OCI-LY7 (cell line): ENCODE measurements at regions not wholly inside any gene's neighbourhood (a gene's known extent, or its start where the extent isn't known, plus 50 kb on each side); places are given as distances from the start of the nearest gene placed in this dataset.

Source experiments
- BruUV-seq: library from RNA; stranded (reverse); fragments of 400-500 nt; replicated peaks from 2 replicates; lab custom pipeline; 2021; lab: Mats Ljungman, UMichigan
- CTCF ChIA-PET: fragments of 300-600 bp; sonication (Branson Sonifier 250); formaldehyde crosslinking; loops from one replicate; lab custom pipeline; 2022; ENCODE audit warnings: antibody characterized with exemption; ENCODE audit not compliant: unreplicated experiment; lab: Charles Lee
- POLR2A ChIA-PET: fragments of 300-600 bp; sonication (Branson Sonifier 250); formaldehyde crosslinking; loops from one replicate; lab custom pipeline; 2022; ENCODE audit warnings: antibody characterized with exemption; lab: Charles Lee
- DNase-seq: peaks from one replicate; pipeline ENCODE4 v3.0.0-alpha.2; 2015; ENCODE audit warnings: low spot score
- H2AFZ ChIP-seq: fragments of 200-600 bp; sonication (generic), shearing (Covaris generic); 2 replicates; pipeline ENCODE4 v1.6.1; 2014; ENCODE audit warnings: mild to moderate bottlenecking, antibody characterized with exemption, low read length, moderate library complexity
- H3K27ac ChIP-seq: fragments of 200-600 bp; sonication (generic); 2 replicates; pipeline ENCODE4 v1.5.1; 2014; ENCODE audit warnings: mixed run types, low read depth, mild to moderate bottlenecking, moderate library complexity, low read length, inconsistent platforms; ENCODE audit not compliant: poor library complexity, severe bottlenecking
- H3K36me3 ChIP-seq: fragments of 200-600 bp; sonication (generic); 2 replicates; pipeline ENCODE4 v1.6.1; 2014; ENCODE audit warnings: mild to moderate bottlenecking, antibody characterized with exemption, low read length, moderate library complexity, mixed read lengths; ENCODE audit not compliant: insufficient read depth
- H3K4me1 ChIP-seq: fragments of 200-600 bp; sonication (generic); 2 replicates; pipeline ENCODE4 v1.5.1; 2014; ENCODE audit warnings: mild to moderate bottlenecking, low read length; ENCODE audit not compliant: insufficient read depth, poor library complexity, severe bottlenecking
- H3K4me2 ChIP-seq: fragments of 200-600 bp; sonication (generic); 2 replicates; pipeline ENCODE4 v1.6.1; 2014; ENCODE audit warnings: mild to moderate bottlenecking, low read length
- H3K4me3 ChIP-seq: fragments of 200-600 bp; sonication (generic); 2 replicates; pipeline ENCODE4 v1.5.1; 2014; ENCODE audit warnings: mild to moderate bottlenecking, low read depth, low read length; ENCODE audit not compliant: poor library complexity, severe bottlenecking
- H3K79me2 ChIP-seq: fragments of 200-600 bp; sonication (generic); 2 replicates; pipeline ENCODE4 v1.6.1; 2016; ENCODE audit warnings: low read depth, mild to moderate bottlenecking, low read length, moderate library complexity, mixed read lengths; ENCODE audit not compliant: insufficient read depth
- H3K9me2 ChIP-seq: fragments of 200-600 bp; sonication (generic); 2 replicates; pipeline ENCODE4 v1.6.1; 2016; ENCODE audit warnings: mild to moderate bottlenecking, low read length, mixed read lengths; ENCODE audit not compliant: insufficient read depth
- H3K9me3 ChIP-seq: fragments of 200-600 bp; sonication (generic); 2 replicates; pipeline ENCODE4 v1.6.1; 2014; ENCODE audit warnings: mild to moderate bottlenecking, mixed run types, low read length, mixed read lengths
- H4K20me1 ChIP-seq: fragments of 200-600 bp; sonication (generic); 2 replicates; pipeline ENCODE4 v1.6.1; 2014; ENCODE audit warnings: mild to moderate bottlenecking, antibody characterized with exemption, low read length, moderate library complexity, mixed read lengths; ENCODE audit not compliant: insufficient read depth
- CTCF ChIP-seq: fragments of 200-600 bp; sonication (generic); conservative IDR thresholded peaks from 2 replicates; pipeline ENCODE4 v1.5.1; 2014; ENCODE audit warnings: mild to moderate bottlenecking, antibody characterized with exemption, low read length, moderate library complexity, mixed read lengths
- EZH2phosphoT487 ChIP-seq: fragments of 200-600 bp; sonication (generic); IDR thresholded peaks from 2 replicates; pipeline ENCODE4 v1.6.1; 2018; ENCODE audit warnings: low read depth, borderline replicate concordance, mild to moderate bottlenecking, mixed run types, antibody characterized with exemption, low read length, moderate library complexity, mixed read lengths
- intact Hi-C: fragments of 100-400 bp; cut with micrococcal nuclease; formaldehyde crosslinking; loops from one replicate; pipeline ENCODE4 v1.10.0; 2022; ENCODE audit not compliant: unreplicated experiment

GRCh38 chr14:97592341-97592980 is 795.3 kb downstream of the VRK1 start:
- TF ChIP-seq EZH2phosphoT487 (no peak), CTCF (no peak)
- ChIA-PET POLR2A (no interaction called here), CTCF (no interaction called here)
- no peaks in the 10 kb centered on the region for H3K36me3 ChIP-seq
- H3K9me3 ChIP-seq, result no peaks in the 10 kb centered on the region
- H3K4me3 ChIP-seq, result no peak overlapping the region
- no peak overlapping the region for H3K4me2 ChIP-seq
- H2AFZ ChIP-seq, result no peak overlapping the region
- intact Hi-C loops, result no loop called here
- BruUV-seq, result no TSS peak
- no peaks in the 10 kb centered on the region for H3K9me2 ChIP-seq
- H3K27ac ChIP-seq, result no peak overlapping the region
- no peaks in the 10 kb centered on the region for H3K79me2 ChIP-seq
- DNase-seq, result no peak
- H3K4me1 ChIP-seq, result no peaks in the 10 kb centered on the region
- H4K20me1 ChIP-seq, result no peaks in the 10 kb centered on the region

- H3K9me2 ChIP-seq, result peaks cover under 1% of the 10 kb centered on the region; the same call in 1 of the 2 replicates
- H4K20me1 ChIP-seq, result no peaks in the 10 kb centered on the region
- TF ChIP-seq EZH2phosphoT487 (no peak), CTCF (no peak)
- H2AFZ ChIP-seq, result no peak overlapping the region
- no peak overlapping the region for H3K27ac ChIP-seq
- POLR2A ChIA-PET, result no interaction called here
- no peak overlapping the region for H3K4me2 ChIP-seq
- DNase-seq, result no peak
- H3K9me3 ChIP-seq, result no peaks in the 10 kb centered on the region
- CTCF ChIA-PET, result no interaction called here
- BruUV-seq, result no TSS peak
- H3K79me2 ChIP-seq, result no peaks in the 10 kb centered on the region
- H3K36me3 ChIP-seq, result no peaks in the 10 kb centered on the region
- no peaks in the 10 kb centered on the region for H3K4me1 ChIP-seq
- intact Hi-C loops, result no loop called here
- H3K4me3 ChIP-seq, result no peak overlapping the region
Measured at GRCh38 chr14:97594306-97594705, 797.1 kb downstream of the VRK1 start.

- Histone ChIP-seq H3K4me2 (no peak overlapping the region), H3K27ac (no peak overlapping the region), H3K4me3 (no peak overlapping the region), H3K9me3 (no peaks in the 10 kb centered on the region), H3K79me2 (no peaks in the 10 kb centered on the region), H2AFZ (no peak overlapping the region), H3K36me3 (no peaks in the 10 kb centered on the region), H4K20me1 (no peaks in the 10 kb centered on the region), H3K9me2 (peaks cover 6% of the 10 kb centered on the region; the same call in 1 of the 2 replicates), H3K4me1 (no peaks in the 10 kb centered on the region)
- ChIA-PET POLR2A (interaction anchor here (0.6 to 1.2 kb wide), 2 partner anchors 14 to 628 kb away, joined by 3 read pairs; no protein-coding TSS in a partner anchor), CTCF (no interaction called here)
- DNase-seq, result no peak
- intact Hi-C loops, result no loop called here
- BruUV-seq, result no TSS peak
- TF ChIP-seq CTCF (no peak), EZH2phosphoT487 (no peak)
Measured at GRCh38 chr14:97602438-97603117, 805.4 kb downstream of the VRK1 start.
